ENCODE measurements at regions not wholly inside any gene's neighbourhood (a gene's known extent, or its start where the extent isn't known, plus 50 kb on each side); places are given as distances from the start of the nearest gene placed in this dataset.
"Not testable (repeated sequence)": the region's sequence is repeated elsewhere in the genome, so short reads cannot be mapped to it uniquely, and the experiment has no call there.

GRCh38 chr10:109765838-109766237 is 157.5 kb downstream of the XPNPEP1 start:
- Histone ChIP-seq H3K27me3 (ENCODE audit: control insufficient read depth in 1 of 2, insufficient read depth in 2 of 2, low read length in 2 of 2) (no peaks in the 10 kb centered on the region), H3K27ac (ENCODE audit: low read depth, low read length) (no peak overlapping the region), H3K36me3 (ENCODE audit: control insufficient read depth in 1 of 2, insufficient read depth in 2 of 2, low read length in 2 of 2) (no peaks in the 10 kb centered on the region), H3K9ac (ENCODE audit: low read depth in 1 of 2, low read length in 2 of 2) (no peak overlapping the region), H3K9me3 (ENCODE audit: control insufficient read depth in 1 of 2, low read length in 2 of 2) (no peaks in the 10 kb centered on the region), H3K4me1 (ENCODE audit: control insufficient read depth in 1 of 2, insufficient read depth in 2 of 2, low read length in 2 of 2) (no peaks in the 10 kb centered on the region), H3K4me3 (ENCODE audit: low read depth in 1 of 2, low read length in 2 of 2) (no peak overlapping the region)

GRCh38 chr10:109762555-109762954 is 160.8 kb downstream of the XPNPEP1 start:
- H3K4me3 ChIP-seq (ENCODE audit: low read depth in 1 of 2, low read length in 2 of 2) = no peak overlapping the region
- H3K27ac ChIP-seq (ENCODE audit: low read depth, low read length) = no peak overlapping the region
- H3K27me3 ChIP-seq (ENCODE audit: control insufficient read depth in 1 of 2, insufficient read depth in 2 of 2, low read length in 2 of 2) = no peaks in the 10 kb centered on the region
- no peaks in the 10 kb centered on the region for H3K9me3 ChIP-seq (ENCODE audit: control insufficient read depth in 1 of 2, low read length in 2 of 2)
- no peak overlapping the region for H3K9ac ChIP-seq (ENCODE audit: low read depth in 1 of 2, low read length in 2 of 2)
- H3K4me1 ChIP-seq (ENCODE audit: control insufficient read depth in 1 of 2, insufficient read depth in 2 of 2, low read length in 2 of 2) = no peaks in the 10 kb centered on the region
- no peaks in the 10 kb centered on the region for H3K36me3 ChIP-seq (ENCODE audit: control insufficient read depth in 1 of 2, insufficient read depth in 2 of 2, low read length in 2 of 2)

GRCh38 chr10:109757670-109758069 is 165.6 kb downstream of the XPNPEP1 start:
- H3K27ac ChIP-seq (ENCODE audit: low read depth, low read length); H3K9me3 ChIP-seq (ENCODE audit: control insufficient read depth in 1 of 2, low read length in 2 of 2); H3K27me3 ChIP-seq (ENCODE audit: control insufficient read depth in 1 of 2, insufficient read depth in 2 of 2, low read length in 2 of 2); H3K4me3 ChIP-seq (ENCODE audit: low read depth in 1 of 2, low read length in 2 of 2); H3K9ac ChIP-seq (ENCODE audit: low read depth in 1 of 2, low read length in 2 of 2); H3K36me3 ChIP-seq (ENCODE audit: control insufficient read depth in 1 of 2, insufficient read depth in 2 of 2, low read length in 2 of 2); H3K4me1 ChIP-seq (ENCODE audit: control insufficient read depth in 1 of 2, insufficient read depth in 2 of 2, low read length in 2 of 2): not testable (repeated sequence)

- H3K27me3 ChIP-seq (ENCODE audit: control insufficient read depth in 1 of 2, insufficient read depth in 2 of 2, low read length in 2 of 2) = no peaks in the 10 kb centered on the region
- no peaks in the 10 kb centered on the region for H3K36me3 ChIP-seq (ENCODE audit: control insufficient read depth in 1 of 2, insufficient read depth in 2 of 2, low read length in 2 of 2)
- no peaks in the 10 kb centered on the region for H3K4me1 ChIP-seq (ENCODE audit: control insufficient read depth in 1 of 2, insufficient read depth in 2 of 2, low read length in 2 of 2)
- no peak overlapping the region for H3K27ac ChIP-seq (ENCODE audit: low read depth, low read length)
- no peaks in the 10 kb centered on the region for H3K9me3 ChIP-seq (ENCODE audit: control insufficient read depth in 1 of 2, low read length in 2 of 2)
- H3K9ac ChIP-seq (ENCODE audit: low read depth in 1 of 2, low read length in 2 of 2) = no peak overlapping the region
- H3K4me3 ChIP-seq (ENCODE audit: low read depth in 1 of 2, low read length in 2 of 2) = no peak overlapping the region
These were observed 176.4 kb downstream of the XPNPEP1 start for GRCh38 chr10:109746861-109747260.

- Histone ChIP-seq H3K4me1 (ENCODE audit: control insufficient read depth in 1 of 2, insufficient read depth in 2 of 2, low read length in 2 of 2) (no peaks in the 10 kb centered on the region), H3K27ac (ENCODE audit: low read depth, low read length) (no peak overlapping the region)
These were observed 179.3 kb downstream of the XPNPEP1 start for GRCh38 chr10:109744020-109744419.

GRCh38 chr10:109743574-109743973 is 179.7 kb downstream of the XPNPEP1 start:
- no peaks in the 10 kb centered on the region for H3K36me3 ChIP-seq (ENCODE audit: control insufficient read depth in 1 of 2, insufficient read depth in 2 of 2, low read length in 2 of 2)
- no peaks in the 10 kb centered on the region for H3K9me3 ChIP-seq (ENCODE audit: control insufficient read depth in 1 of 2, low read length in 2 of 2)
- H3K9ac ChIP-seq (ENCODE audit: low read depth in 1 of 2, low read length in 2 of 2) = no peak overlapping the region
- no peak overlapping the region for H3K4me3 ChIP-seq (ENCODE audit: low read depth in 1 of 2, low read length in 2 of 2)
- no peak overlapping the region for H3K27ac ChIP-seq (ENCODE audit: low read depth, low read length)
- no peaks in the 10 kb centered on the region for H3K27me3 ChIP-seq (ENCODE audit: control insufficient read depth in 1 of 2, insufficient read depth in 2 of 2, low read length in 2 of 2)
- H3K4me1 ChIP-seq (ENCODE audit: control insufficient read depth in 1 of 2, insufficient read depth in 2 of 2, low read length in 2 of 2) = no peaks in the 10 kb centered on the region

More at GRCh38 chr10:109744020-109744419, 179.3 kb downstream of the XPNPEP1 start:
- Histone ChIP-seq H3K9me3 (ENCODE audit: control insufficient read depth in 1 of 2, low read length in 2 of 2) (no peaks in the 10 kb centered on the region), H3K9ac (ENCODE audit: low read depth in 1 of 2, low read length in 2 of 2) (no peak overlapping the region), H3K27me3 (ENCODE audit: control insufficient read depth in 1 of 2, insufficient read depth in 2 of 2, low read length in 2 of 2) (no peaks in the 10 kb centered on the region), H3K4me3 (ENCODE audit: low read depth in 1 of 2, low read length in 2 of 2) (no peak overlapping the region), H3K36me3 (ENCODE audit: control insufficient read depth in 1 of 2, insufficient read depth in 2 of 2, low read length in 2 of 2) (no peaks in the 10 kb centered on the region)

GRCh38 chr10:109743146-109743545 is 180.2 kb downstream of the XPNPEP1 start:
- no peak overlapping the region for H3K27ac ChIP-seq (ENCODE audit: low read depth, low read length)
- H3K4me3 ChIP-seq (ENCODE audit: low read depth in 1 of 2, low read length in 2 of 2) = no peak overlapping the region
- no peaks in the 10 kb centered on the region for H3K27me3 ChIP-seq (ENCODE audit: control insufficient read depth in 1 of 2, insufficient read depth in 2 of 2, low read length in 2 of 2)
- no peaks in the 10 kb centered on the region for H3K4me1 ChIP-seq (ENCODE audit: control insufficient read depth in 1 of 2, insufficient read depth in 2 of 2, low read length in 2 of 2)
- no peaks in the 10 kb centered on the region for H3K36me3 ChIP-seq (ENCODE audit: control insufficient read depth in 1 of 2, insufficient read depth in 2 of 2, low read length in 2 of 2)
- no peaks in the 10 kb centered on the region for H3K9me3 ChIP-seq (ENCODE audit: control insufficient read depth in 1 of 2, low read length in 2 of 2)
- H3K9ac ChIP-seq (ENCODE audit: low read depth in 1 of 2, low read length in 2 of 2) = no peak overlapping the region

GRCh38 chr10:109741712-109742111 is 181.6 kb downstream of the XPNPEP1 start:
- Histone ChIP-seq H3K27ac (ENCODE audit: low read depth, low read length) (no peak overlapping the region), H3K9me3 (ENCODE audit: control insufficient read depth in 1 of 2, low read length in 2 of 2) (no peaks in the 10 kb centered on the region), H3K4me1 (ENCODE audit: control insufficient read depth in 1 of 2, insufficient read depth in 2 of 2, low read length in 2 of 2) (no peaks in the 10 kb centered on the region), H3K27me3 (ENCODE audit: control insufficient read depth in 1 of 2, insufficient read depth in 2 of 2, low read length in 2 of 2) (no peaks in the 10 kb centered on the region), H3K4me3 (ENCODE audit: low read depth in 1 of 2, low read length in 2 of 2) (no peak overlapping the region), H3K36me3 (ENCODE audit: control insufficient read depth in 1 of 2, insufficient read depth in 2 of 2, low read length in 2 of 2) (no peaks in the 10 kb centered on the region), H3K9ac (ENCODE audit: low read depth in 1 of 2, low read length in 2 of 2) (no peak overlapping the region)

- Histone ChIP-seq H3K36me3 (ENCODE audit: control insufficient read depth in 1 of 2, insufficient read depth in 2 of 2, low read length in 2 of 2) (no peaks in the 10 kb centered on the region), H3K9ac (ENCODE audit: low read depth in 1 of 2, low read length in 2 of 2) (no peak overlapping the region), H3K9me3 (ENCODE audit: control insufficient read depth in 1 of 2, low read length in 2 of 2) (no peaks in the 10 kb centered on the region), H3K4me3 (ENCODE audit: low read depth in 1 of 2, low read length in 2 of 2) (no peak overlapping the region), H3K27ac (ENCODE audit: low read depth, low read length) (no peak overlapping the region), H3K27me3 (ENCODE audit: control insufficient read depth in 1 of 2, insufficient read depth in 2 of 2, low read length in 2 of 2) (no peaks in the 10 kb centered on the region), H3K4me1 (ENCODE audit: control insufficient read depth in 1 of 2, insufficient read depth in 2 of 2, low read length in 2 of 2) (no peaks in the 10 kb centered on the region)
These were observed 182.9 kb downstream of the XPNPEP1 start for GRCh38 chr10:109740436-109740835.

GRCh38 chr10:109737626-109738025 is 185.7 kb downstream of the XPNPEP1 start:
- no peak overlapping the region for H3K4me3 ChIP-seq (ENCODE audit: low read depth in 1 of 2, low read length in 2 of 2)
- no peak overlapping the region for H3K27ac ChIP-seq (ENCODE audit: low read depth, low read length)
- no peaks in the 10 kb centered on the region for H3K4me1 ChIP-seq (ENCODE audit: control insufficient read depth in 1 of 2, insufficient read depth in 2 of 2, low read length in 2 of 2)

GRCh38 chr10:109737009-109737408 is 186.3 kb downstream of the XPNPEP1 start:
- no peaks in the 10 kb centered on the region for H3K36me3 ChIP-seq (ENCODE audit: control insufficient read depth in 1 of 2, insufficient read depth in 2 of 2, low read length in 2 of 2)
- no peak overlapping the region for H3K27ac ChIP-seq (ENCODE audit: low read depth, low read length)

More at GRCh38 chr10:109737626-109738025, 185.7 kb downstream of the XPNPEP1 start:
- no peaks in the 10 kb centered on the region for H3K27me3 ChIP-seq (ENCODE audit: control insufficient read depth in 1 of 2, insufficient read depth in 2 of 2, low read length in 2 of 2)
- no peak overlapping the region for H3K9ac ChIP-seq (ENCODE audit: low read depth in 1 of 2, low read length in 2 of 2)
- H3K9me3 ChIP-seq (ENCODE audit: control insufficient read depth in 1 of 2, low read length in 2 of 2) = no peaks in the 10 kb centered on the region
- H3K36me3 ChIP-seq (ENCODE audit: control insufficient read depth in 1 of 2, insufficient read depth in 2 of 2, low read length in 2 of 2) = no peaks in the 10 kb centered on the region

More at GRCh38 chr10:109737009-109737408, 186.3 kb downstream of the XPNPEP1 start:
- no peak overlapping the region for H3K9ac ChIP-seq (ENCODE audit: low read depth in 1 of 2, low read length in 2 of 2)
- H3K4me1 ChIP-seq (ENCODE audit: control insufficient read depth in 1 of 2, insufficient read depth in 2 of 2, low read length in 2 of 2) = no peaks in the 10 kb centered on the region
- H3K4me3 ChIP-seq (ENCODE audit: low read depth in 1 of 2, low read length in 2 of 2) = no peak overlapping the region
- no peaks in the 10 kb centered on the region for H3K27me3 ChIP-seq (ENCODE audit: control insufficient read depth in 1 of 2, insufficient read depth in 2 of 2, low read length in 2 of 2)
- H3K9me3 ChIP-seq (ENCODE audit: control insufficient read depth in 1 of 2, low read length in 2 of 2) = no peaks in the 10 kb centered on the region

Measured in duodenal mucosa (tissue), 2 donors.